ENCODE measurements at regions not wholly inside any gene's neighbourhood (a gene's known extent, or its start where the extent isn't known, plus 50 kb on each side); places are given as distances from the start of the nearest gene placed in this dataset.

DNA sequence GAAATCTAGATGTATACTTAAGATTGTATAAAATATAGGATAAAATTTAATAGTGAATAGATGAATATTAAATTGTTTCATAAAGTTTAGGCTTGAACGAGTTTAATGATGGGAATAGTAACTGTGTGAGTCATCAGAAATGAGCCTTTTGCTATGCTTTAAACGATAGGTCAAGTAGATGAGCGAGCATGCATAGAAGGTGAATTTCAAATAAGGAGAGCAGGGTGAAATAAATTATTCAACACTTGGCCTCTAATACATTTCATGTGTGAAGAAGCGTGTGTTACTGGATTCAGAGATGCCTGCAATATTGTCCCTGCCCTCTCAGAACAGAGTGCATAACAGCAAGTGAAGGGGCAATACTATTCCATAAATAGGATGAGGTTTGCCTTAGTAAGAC, 74.4 kb upstream of the EYA4 start:
- TF ChIP-seq POLR2AphosphoS5 (IDR thresholded peaks at IDR 0.05): no peak
- no peak for TF ChIP-seq CTCF (IDR thresholded peaks at IDR 0.05)

Measured in prostate gland (tissue), 2 donors.